H9 (cell line): ENCODE measurements at regions not wholly inside any gene's neighbourhood (a gene's known extent, or its start where the extent isn't known, plus 50 kb on each side); places are given as distances from the start of the nearest gene placed in this dataset.

ENCODE experiments used
- DNase-seq: peaks from one replicate; pipeline ENCODE4 v3.0.0-alpha.2; 2017
- H2AFZ ChIP-seq: one replicate; pipeline ENCODE4 v1.6.1; 2013; ENCODE audit warnings: mild to moderate bottlenecking, low read length, control low read depth, moderate library complexity
- H2AK5ac ChIP-seq: 2 replicates; pipeline ENCODE4 v1.6.1; 2013; ENCODE audit warnings: low read length, control low read depth, mixed read lengths; ENCODE audit not compliant: insufficient read length
- H2BK120ac ChIP-seq: one replicate; pipeline ENCODE4 v1.6.1; 2013; ENCODE audit warnings: low read depth, mild to moderate bottlenecking, low read length, control low read depth, inconsistent platforms; ENCODE audit not compliant: poor library complexity, severe bottlenecking
- H2BK12ac ChIP-seq: 2 replicates; pipeline ENCODE4 v1.6.1; 2013; ENCODE audit warnings: low read length, control low read depth, mixed read lengths, low read depth; ENCODE audit not compliant: insufficient read length
- H2BK15ac ChIP-seq: 2 replicates; pipeline ENCODE4 v1.6.1; 2013; ENCODE audit warnings: low read depth, low read length, control low read depth
- H2BK20ac ChIP-seq: one replicate; pipeline ENCODE4 v1.6.1; 2013; ENCODE audit warnings: low read depth, mild to moderate bottlenecking, low read length, control low read depth, inconsistent platforms; ENCODE audit not compliant: poor library complexity, severe bottlenecking
- H2BK5ac ChIP-seq: 2 replicates; pipeline ENCODE4 v1.6.1; 2013; ENCODE audit warnings: low read length, control low read depth, mixed read lengths; ENCODE audit not compliant: insufficient read length
- H3K14ac ChIP-seq: 2 replicates; pipeline ENCODE4 v1.6.1; 2013; ENCODE audit warnings: low read length, control low read depth; ENCODE audit not compliant: insufficient read depth
- H3K18ac ChIP-seq: 2 replicates; pipeline ENCODE4 v1.6.1; 2013; ENCODE audit warnings: low read depth, mild to moderate bottlenecking, mixed read lengths, low read length, control low read depth; ENCODE audit not compliant: insufficient read length
- H3K23ac ChIP-seq: 2 replicates; pipeline ENCODE4 v1.6.1; 2013; ENCODE audit warnings: low read length, control low read depth, mixed read lengths, low read depth; ENCODE audit not compliant: insufficient read length
- H3K23me2 ChIP-seq: 2 replicates; pipeline ENCODE4 v1.6.1; 2013; ENCODE audit warnings: low read depth, mild to moderate bottlenecking, mixed read lengths, low read length, control low read depth; ENCODE audit not compliant: insufficient read length, poor library complexity, severe bottlenecking
- H3K27ac ChIP-seq: 2 replicates; pipeline ENCODE4 v1.5.1; 2013; ENCODE audit warnings: low read length, control low read depth, mixed read lengths, low read depth; ENCODE audit not compliant: insufficient read length
- H3K27me3 ChIP-seq: 2 replicates; pipeline ENCODE4 v1.6.1; 2013; ENCODE audit warnings: low read length, control low read depth, inconsistent platforms; ENCODE audit not compliant: insufficient read depth
- H3K4ac ChIP-seq: 2 replicates; pipeline ENCODE4 v1.6.1; 2013; ENCODE audit warnings: low read depth, mild to moderate bottlenecking, control low read depth, inconsistent platforms, low read length, moderate library complexity
- H3K4me1 ChIP-seq: 2 replicates; pipeline ENCODE4 v1.6.1; 2013; ENCODE audit warnings: low read length, control low read depth, inconsistent platforms; ENCODE audit not compliant: insufficient read depth
- H3K4me2 ChIP-seq: 2 replicates; pipeline ENCODE4 v1.6.1; 2013; ENCODE audit warnings: low read length, control low read depth, mixed read lengths; ENCODE audit not compliant: insufficient read length, insufficient read depth
- H3K56ac ChIP-seq: 2 replicates; pipeline ENCODE4 v1.6.1; 2013; ENCODE audit warnings: low read depth, mild to moderate bottlenecking, mixed read lengths, low read length, control low read depth; ENCODE audit not compliant: insufficient read length
- H3K79me1 ChIP-seq: 2 replicates; pipeline ENCODE4 v1.6.1; 2013; ENCODE audit warnings: low read depth, mild to moderate bottlenecking, moderate library complexity, low read length, control low read depth, inconsistent platforms; ENCODE audit not compliant: insufficient read depth, poor library complexity, severe bottlenecking
- H3K79me2 ChIP-seq: 2 replicates; pipeline ENCODE4 v1.6.1; 2013; ENCODE audit warnings: low read length, control low read depth, inconsistent platforms; ENCODE audit not compliant: insufficient read depth
- H3K9ac ChIP-seq: 2 replicates; pipeline ENCODE4 v1.6.1; 2013; ENCODE audit warnings: low read length, control low read depth, mixed read lengths; ENCODE audit not compliant: insufficient read length; ENCODE audit errors: extremely low read depth
- H3K9me3 ChIP-seq: one replicate; pipeline ENCODE4 v1.6.1; 2013; ENCODE audit warnings: low read depth, low read length, inconsistent platforms; ENCODE audit not compliant: control insufficient read depth
- H3T11ph ChIP-seq: one replicate; pipeline ENCODE4 v1.6.1; 2013; ENCODE audit warnings: mild to moderate bottlenecking, low read length, control low read depth, inconsistent platforms
- H4K20me1 ChIP-seq: one replicate; pipeline ENCODE4 v1.6.1; 2013; ENCODE audit not compliant: control insufficient read depth, insufficient read length, insufficient read depth
- H4K5ac ChIP-seq: 2 replicates; pipeline ENCODE4 v1.6.1; 2013; ENCODE audit warnings: low read depth, mild to moderate bottlenecking, mixed read lengths, low read length, control low read depth; ENCODE audit not compliant: insufficient read length
- H4K8ac ChIP-seq: replicated peaks from 2 replicates; pipeline ENCODE4 v1.6.1; 2013; ENCODE audit warnings: low read length, control low read depth, mixed read lengths, low read depth; ENCODE audit not compliant: insufficient read length
- H4K91ac ChIP-seq: 2 replicates; pipeline ENCODE4 v1.6.1; 2013; ENCODE audit warnings: low read depth, mild to moderate bottlenecking, moderate library complexity, mixed read lengths, low read length, control low read depth; ENCODE audit not compliant: insufficient read length
- H3K27ac Mint-ChIP-seq, 3 experiments: 2 replicates in 2 of 3; 3 replicates in 1 of 3; pipeline ENCODE4 v1.8.0; 2020 to 2021; ENCODE audit warnings: mixed read lengths in 3 of 3, mild to moderate bottlenecking in 1 of 3, moderate library complexity in 1 of 3
- H3K27me3 Mint-ChIP-seq: 2 replicates; pipeline ENCODE4 v1.8.0; 2021; ENCODE audit warnings: low read depth, mild to moderate bottlenecking, moderate library complexity, mixed read lengths
- H3K36me3 Mint-ChIP-seq, 3 experiments: 2 replicates in 2 of 3; 3 replicates in 1 of 3; pipeline ENCODE4 v1.8.0; 2020 to 2021; ENCODE audit warnings: low read depth in 3 of 3, mixed read lengths in 3 of 3; ENCODE audit not compliant: insufficient read depth in 1 of 3
- H3K4me1 Mint-ChIP-seq, 2 experiments: 2 replicates each; pipeline ENCODE4 v1.8.0; 2020; ENCODE audit warnings: mixed read lengths in 2 of 2
- H3K4me3 Mint-ChIP-seq, 2 experiments: 2 replicates in 1 of 2; 3 replicates in 1 of 2; pipeline ENCODE4 v1.8.0; 2020 to 2021; ENCODE audit warnings: mild to moderate bottlenecking in 2 of 2, mixed read lengths in 2 of 2, moderate library complexity in 1 of 2
- H3K9me3 Mint-ChIP-seq, 2 experiments: 2 replicates in 1 of 2; 3 replicates in 1 of 2; pipeline ENCODE4 v1.8.0; 2020; ENCODE audit warnings: mild to moderate bottlenecking in 2 of 2, mixed read lengths in 2 of 2, moderate library complexity in 1 of 2
- WGBS: extraction: QIAGEN DNeasy Blood & Tissue Kit; methylation state at CpG from one replicate; pipeline ENCODE4 v1.1.7; 2013; ENCODE audit warnings: missing lambda C conversion rate, low lambda C conversion rate, mixed read lengths; ENCODE audit not compliant: insufficient read length; ENCODE audit errors: extremely low coverage; 5-methylcytosine and 5-hydroxymethylcytosine counted together
- TF ChIP-seq, protein P1 (sequence below): fragments of 200-600 bp; sonication (generic); conservative IDR thresholded peaks from 3 replicates; pipeline ENCODE4 v1.8.0; 2021; ENCODE audit warnings: antibody characterized with exemption, mild to moderate bottlenecking

DNA sequence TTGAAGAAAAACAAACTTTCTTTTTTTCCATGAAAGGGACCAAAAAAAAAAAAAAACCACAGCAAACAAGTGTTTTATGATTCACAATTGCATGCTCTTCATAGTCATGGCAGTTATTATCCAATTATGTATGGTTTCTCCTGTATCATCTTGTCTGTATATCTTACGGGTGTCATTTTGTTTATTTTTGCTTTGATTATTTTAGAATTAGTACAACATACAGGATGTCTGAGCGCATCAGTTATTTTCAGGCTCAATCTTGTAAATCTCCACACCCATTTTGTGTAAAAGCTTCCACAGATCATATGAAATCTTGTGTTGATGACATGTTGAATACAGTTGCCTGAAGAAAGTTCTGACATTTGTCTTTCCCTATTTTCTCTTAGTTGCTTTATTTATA lies 280.3 kb downstream of the KLF5 start:
- Mint-ChIP-seq H3K27ac (no peak overlapping the region), H3K4me1 (peaks cover 12 to 16% of the 10 kb centered on the region in 2 experiments; a peak in 3 of 4 replicates), H3K36me3 (no peaks in the 10 kb centered on the region), H3K9me3 (no peaks in the 10 kb centered on the region), H3K27me3 (no peaks in the 10 kb centered on the region), H3K4me3 (no peak overlapping the region)
- Histone ChIP-seq H3K14ac (no peak overlapping the region), H2BK15ac (no peak overlapping the region), H3K79me2 (no peaks in the 10 kb centered on the region), H3K9me3 (no peaks in the 10 kb centered on the region), H3K4me1 (no peaks in the 10 kb centered on the region), H2AFZ (no peak overlapping the region), H3K56ac (no peak overlapping the region), H3K23me2 (no peaks in the 10 kb centered on the region), H2BK5ac (no peak overlapping the region), H2BK120ac (no peak overlapping the region), H4K20me1 (no peaks in the 10 kb centered on the region), H4K5ac (no peak overlapping the region), H3K23ac (no peak overlapping the region), H3T11ph (no peak overlapping the region), H2BK20ac (no peak overlapping the region), H4K91ac (no peak overlapping the region), H3K79me1 (no peaks in the 10 kb centered on the region), H4K8ac (no peak overlapping the region), H3K4me2 (no peak overlapping the region), H2AK5ac (no peak overlapping the region), H3K27me3 (no peaks in the 10 kb centered on the region), H2BK12ac (no peak overlapping the region), H3K27ac (no peak overlapping the region), H3K18ac (no peak overlapping the region), H3K4ac (no peak overlapping the region), H3K9ac (no peak overlapping the region)
- TF ChIP-seq, protein P1, sequence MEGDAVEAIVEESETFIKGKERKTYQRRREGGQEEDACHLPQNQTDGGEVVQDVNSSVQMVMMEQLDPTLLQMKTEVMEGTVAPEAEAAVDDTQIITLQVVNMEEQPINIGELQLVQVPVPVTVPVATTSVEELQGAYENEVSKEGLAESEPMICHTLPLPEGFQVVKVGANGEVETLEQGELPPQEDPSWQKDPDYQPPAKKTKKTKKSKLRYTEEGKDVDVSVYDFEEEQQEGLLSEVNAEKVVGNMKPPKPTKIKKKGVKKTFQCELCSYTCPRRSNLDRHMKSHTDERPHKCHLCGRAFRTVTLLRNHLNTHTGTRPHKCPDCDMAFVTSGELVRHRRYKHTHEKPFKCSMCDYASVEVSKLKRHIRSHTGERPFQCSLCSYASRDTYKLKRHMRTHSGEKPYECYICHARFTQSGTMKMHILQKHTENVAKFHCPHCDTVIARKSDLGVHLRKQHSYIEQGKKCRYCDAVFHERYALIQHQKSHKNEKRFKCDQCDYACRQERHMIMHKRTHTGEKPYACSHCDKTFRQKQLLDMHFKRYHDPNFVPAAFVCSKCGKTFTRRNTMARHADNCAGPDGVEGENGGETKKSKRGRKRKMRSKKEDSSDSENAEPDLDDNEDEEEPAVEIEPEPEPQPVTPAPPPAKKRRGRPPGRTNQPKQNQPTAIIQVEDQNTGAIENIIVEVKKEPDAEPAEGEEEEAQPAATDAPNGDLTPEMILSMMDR, result no peak
- DNase-seq, result no peak
- no CpG with 5 or more reads among the region's 2 CpGs for WGBS
